Osteoblast (primary cell): ENCODE measurements at regions not wholly inside any gene's neighbourhood (a gene's known extent, or its start where the extent isn't known, plus 50 kb on each side); places are given as distances from the start of the nearest gene placed in this dataset.

Experiments used
- DNase-seq: peaks from one replicate; pipeline ENCODE4 v3.0.0; 2011; ENCODE audit warnings: low spot score, mixed read lengths; ENCODE audit not compliant: insufficient read length; ENCODE audit errors: missing footprints
- H2AFZ ChIP-seq: 2 replicates; pipeline ENCODE4 v1.6.0; 2011; ENCODE audit warnings: mild to moderate bottlenecking, low read length
- H3K27ac ChIP-seq: 2 replicates; pipeline ENCODE4 v1.5.1; 2011; ENCODE audit warnings: mild to moderate bottlenecking, low read depth, low read length, moderate library complexity
- H3K27me3 ChIP-seq: 2 replicates; pipeline ENCODE4 v1.6.0; 2012; ENCODE audit warnings: mild to moderate bottlenecking, control low read depth, inconsistent platforms, low read length, moderate library complexity; ENCODE audit not compliant: insufficient read depth
- H3K36me3 ChIP-seq: 2 replicates; pipeline ENCODE4 v1.5.1; 2011; ENCODE audit warnings: mild to moderate bottlenecking, low read length, control low read depth, moderate library complexity; ENCODE audit not compliant: insufficient read depth
- H3K4me1 ChIP-seq: 2 replicates; pipeline ENCODE4 v1.5.1; 2011; ENCODE audit warnings: mild to moderate bottlenecking, low read length, control low read depth, moderate library complexity; ENCODE audit not compliant: insufficient read depth
- H3K4me2 ChIP-seq: 2 replicates; pipeline ENCODE4 v1.6.0; 2011; ENCODE audit warnings: mild to moderate bottlenecking, low read length; ENCODE audit not compliant: insufficient read depth
- H3K4me3 ChIP-seq: fragments of 200-600 bp; sonication (generic); 3 replicates; pipeline ENCODE4 v1.5.1; 2012; ENCODE audit warnings: mild to moderate bottlenecking, low read length, inconsistent platforms; ENCODE audit not compliant: insufficient read depth
- H3K79me2 ChIP-seq: 2 replicates; pipeline ENCODE4 v1.6.0; 2012; ENCODE audit warnings: mild to moderate bottlenecking, low read length, control low read depth, inconsistent platforms; ENCODE audit not compliant: insufficient read depth
- H3K9me3 ChIP-seq: 2 replicates; pipeline ENCODE4 v1.5.1; 2011; ENCODE audit warnings: low read depth, low read length, control low read depth
- H4K20me1 ChIP-seq: 2 replicates; pipeline ENCODE4 v1.6.0; 2012; ENCODE audit warnings: mild to moderate bottlenecking, low read length, control low read depth; ENCODE audit not compliant: insufficient read depth
- CTCF ChIP-seq: IDR thresholded peaks from 2 replicates; pipeline ENCODE4 v1.5.1; 2011; ENCODE audit warnings: mild to moderate bottlenecking, low read depth, low read length, moderate library complexity; ENCODE audit errors: extremely low read depth

GRCh38 chr10:78335691-78336401 lies 302.2 kb downstream of the RPS24 start:
- peaks cover 49% of the 10 kb centered on the region for H3K4me1 ChIP-seq
- no peaks in the 10 kb centered on the region for H3K36me3 ChIP-seq
- DNase-seq: peak; percentile 92
- no peaks in the 10 kb centered on the region for H3K79me2 ChIP-seq
- no peaks in the 10 kb centered on the region for H4K20me1 ChIP-seq
- H3K27ac ChIP-seq: peak overlapping the region; percentile 91
- H3K9me3 ChIP-seq: no peaks in the 10 kb centered on the region
- no peaks in the 10 kb centered on the region for H3K27me3 ChIP-seq
- peak overlapping the region; percentile 28 for H2AFZ ChIP-seq
- no peak for TF ChIP-seq CTCF
- peak overlapping the region; percentile 61 for H3K4me2 ChIP-seq
- H3K4me3 ChIP-seq: no peak overlapping the region

GRCh38 chr10:78336402-78336791 lies 302.7 kb downstream of the RPS24 start:
- no peak overlapping the region for H3K4me3 ChIP-seq
- H2AFZ ChIP-seq: no peak overlapping the region
- H3K79me2 ChIP-seq: no peaks in the 10 kb centered on the region
- no peaks in the 10 kb centered on the region for H3K36me3 ChIP-seq
- TF ChIP-seq CTCF: no peak
- no peaks in the 10 kb centered on the region for H3K9me3 ChIP-seq
- DNase-seq: peak; percentile 93
- H4K20me1 ChIP-seq: no peaks in the 10 kb centered on the region
- peak overlapping the region; percentile 91 for H3K27ac ChIP-seq
- H3K27me3 ChIP-seq: no peaks in the 10 kb centered on the region
- H3K4me2 ChIP-seq: peak overlapping the region; percentile 61
- peaks cover 49% of the 10 kb centered on the region for H3K4me1 ChIP-seq

GRCh38 chr10:78337016-78337415 lies 303.4 kb downstream of the RPS24 start:
- no peaks in the 10 kb centered on the region for H3K79me2 ChIP-seq
- H2AFZ ChIP-seq: no peak overlapping the region
- H3K9me3 ChIP-seq: no peaks in the 10 kb centered on the region
- no peak for TF ChIP-seq CTCF
- no peak overlapping the region for H3K4me3 ChIP-seq
- H3K36me3 ChIP-seq: no peaks in the 10 kb centered on the region
- no peak for DNase-seq
- peaks cover 43% of the 10 kb centered on the region for H3K4me1 ChIP-seq
- H3K4me2 ChIP-seq: no peak overlapping the region
- peak overlapping the region; percentile 91 for H3K27ac ChIP-seq
- H3K27me3 ChIP-seq: no peaks in the 10 kb centered on the region
- no peaks in the 10 kb centered on the region for H4K20me1 ChIP-seq

- H3K4me3 ChIP-seq: no peak overlapping the region
- TF ChIP-seq CTCF: no peak
- no peaks in the 10 kb centered on the region for H3K27me3 ChIP-seq
- no peak overlapping the region for H2AFZ ChIP-seq
- H3K4me1 ChIP-seq: peaks cover 40% of the 10 kb centered on the region
- no peaks in the 10 kb centered on the region for H3K79me2 ChIP-seq
- no peaks in the 10 kb centered on the region for H4K20me1 ChIP-seq
- no peaks in the 10 kb centered on the region for H3K9me3 ChIP-seq
- H3K36me3 ChIP-seq: no peaks in the 10 kb centered on the region
- peak overlapping the region; percentile 26 for H3K27ac ChIP-seq
- no peak overlapping the region for H3K4me2 ChIP-seq
- DNase-seq: peak; percentile 84
Measured at GRCh38 chr10:78337646-78338391, 304.2 kb downstream of the RPS24 start.
